HG03571 (cell line): ENCODE measurements at regions not wholly inside any gene's neighbourhood (a gene's known extent, or its start where the extent isn't known, plus 50 kb on each side); places are given as distances from the start of the nearest gene placed in this dataset.

Experiments used
- ATAC-seq: cut with Tn5 transposase; IDR thresholded peaks from one replicate; pipeline ENCODE4 v1.9.1; 2021; ENCODE audit not compliant: unreplicated experiment

- ATAC-seq, result peak; percentile 79
Observed at GRCh38 chr9:6703898-6704639, 53.7 kb upstream of the KDM4C start.

- no peak for ATAC-seq
Observed at GRCh38 chr9:6702707-6703106, 55.1 kb upstream of the KDM4C start.

GRCh38 chr9:6696178-6696577, 50.6 kb upstream of the GLDC start:
- ATAC-seq, result no peak

GRCh38 chr9:6695121-6695814, 49.7 kb upstream of the GLDC start:
- no peak for ATAC-seq
